PC-3 (cell line): ENCODE measurements at regions not wholly inside any gene's neighbourhood (a gene's known extent, or its start where the extent isn't known, plus 50 kb on each side); places are given as distances from the start of the nearest gene placed in this dataset.
A peak's percentile ranks its signal among the peaks of the same experiment; 100 is the strongest.

Source experiments
- ATAC-seq: fragments of 200-7000 bp; cut with Tn5 transposase; 2 replicates; pipeline ENCODE4 v1.9.1; 2020; ENCODE audit warnings: mild to moderate bottlenecking, moderate library complexity
- BruUV-seq: library from RNA; stranded (reverse); fragments of 400-500 nt; replicated peaks from 2 replicates; lab custom pipeline; 2021; lab: Mats Ljungman, UMichigan
- CTCF ChIA-PET: fragments of 300-600 bp; sonication (Branson Sonifier 250); formaldehyde crosslinking; loops from one replicate; lab custom pipeline; 2022; ENCODE audit warnings: antibody characterized with exemption; lab: Charles Lee
- POLR2A ChIA-PET: fragments of 300-600 bp; sonication (Branson Sonifier 250); formaldehyde crosslinking; loops from one replicate; lab custom pipeline; 2022; ENCODE audit warnings: antibody characterized with exemption; ENCODE audit not compliant: unreplicated experiment; lab: Charles Lee
- DNase-seq: peaks from one replicate; pipeline ENCODE4 v3.0.0-alpha.2; 2015
- H2AFZ ChIP-seq: fragments of 300-600 bp; sonication (generic); 2 replicates; pipeline ENCODE4 v1.6.0; 2016; ENCODE audit warnings: antibody characterized with exemption, low read length
- H3F3A ChIP-seq: fragments of 300-600 bp; sonication (generic); one replicate; pipeline ENCODE4 v1.6.0; 2017; ENCODE audit warnings: antibody characterized with exemption, low read length, control low read depth, mild to moderate bottlenecking; ENCODE audit not compliant: unreplicated experiment
- H3K27ac ChIP-seq: fragments of 300-600 bp; sonication (generic); 2 replicates; pipeline ENCODE4 v1.5.1; 2016; ENCODE audit warnings: mild to moderate bottlenecking, low read length
- H3K27me3 ChIP-seq: fragments of 300-600 bp; sonication (generic); 2 replicates; pipeline ENCODE4 v1.6.1; 2016; ENCODE audit warnings: low read length, mixed read lengths
- H3K36me3 ChIP-seq: fragments of 300-600 bp; sonication (generic); 2 replicates; pipeline ENCODE4 v1.6.1; 2016; ENCODE audit warnings: low read depth, mixed run types, low read length, mixed read lengths
- H3K4me1 ChIP-seq: fragments of 300-600 bp; sonication (generic); 2 replicates; pipeline ENCODE4 v1.5.1; 2016; ENCODE audit warnings: low read length; ENCODE audit not compliant: insufficient read depth
- H3K4me2 ChIP-seq: fragments of 300-600 bp; sonication (generic); 2 replicates; pipeline ENCODE4 v1.6.0; 2016; ENCODE audit warnings: low read length
- H3K4me3 ChIP-seq: fragments of 300-600 bp; sonication (generic); 2 replicates; pipeline ENCODE4 v1.5.1; 2016; ENCODE audit warnings: mild to moderate bottlenecking, low read length, mixed read lengths
- H3K79me2 ChIP-seq: fragments of 300-600 bp; sonication (generic); 2 replicates; pipeline ENCODE4 v1.6.1; 2017; ENCODE audit warnings: low read length, mixed read lengths
- H3K9ac ChIP-seq: fragments of 300-600 bp; sonication (generic); 2 replicates; pipeline ENCODE4 v1.6.0; 2016; ENCODE audit warnings: mild to moderate bottlenecking, low read length
- H3K9me2 ChIP-seq: fragments of 300-600 bp; sonication (generic); replicated peaks from 2 replicates; pipeline ENCODE4 v1.6.1; 2016; ENCODE audit warnings: mixed run types, low read length, mixed read lengths
- H3K9me3 ChIP-seq: fragments of 300-600 bp; sonication (generic); 2 replicates; pipeline ENCODE4 v1.6.1; 2016; ENCODE audit warnings: low read length, mixed read lengths
- H4K20me1 ChIP-seq: fragments of 300-600 bp; sonication (generic); 2 replicates; pipeline ENCODE4 v1.6.1; 2016; ENCODE audit warnings: low read length, mixed read lengths
- CTCF ChIP-seq: fragments of 300-600 bp; sonication (generic); conservative IDR thresholded peaks from 2 replicates; pipeline ENCODE4 v1.5.1; 2017; ENCODE audit warnings: antibody characterized with exemption, low read depth, mild to moderate bottlenecking, low read length
- EZH2 ChIP-seq: fragments of 300-600 bp; sonication (generic); IDR thresholded peaks from one replicate; pipeline ENCODE4 v1.6.1; 2017; ENCODE audit warnings: antibody characterized with exemption, mild to moderate bottlenecking, low read length; ENCODE audit not compliant: unreplicated experiment
- EZH2phosphoT487 ChIP-seq: fragments of 300-600 bp; sonication (generic); IDR thresholded peaks from 2 replicates; pipeline ENCODE4 v1.6.1; 2018; ENCODE audit warnings: mild to moderate bottlenecking, antibody characterized with exemption, low read length, borderline replicate concordance
- intact Hi-C: fragments of 100-400 bp; cut with micrococcal nuclease; formaldehyde crosslinking; loops from 2 replicates; pipeline ENCODE4 v1.9.0; 2023

GRCh38 chr14:51367600-51367931 is 127.5 kb downstream of the TMX1 start:
- no peak for DNase-seq
- ChIA-PET CTCF (interaction anchor here (0.6 kb wide), 1 partner anchor 219 kb away, joined by 3 read pairs; no protein-coding TSS in a partner anchor), POLR2A (interaction anchor here (0.5 kb wide), 1 partner anchor 27 kb away, joined by 4 read pairs; no protein-coding TSS in a partner anchor)
- intact Hi-C loops, result loop anchor here (10.0 kb wide), 1 partner anchor 407 kb away; no protein-coding TSS in a partner anchor
- Histone ChIP-seq H3K4me2 (no peak overlapping the region), H3K36me3 (no peaks in the 10 kb centered on the region), H3K4me3 (no peak overlapping the region), H4K20me1 (no peaks in the 10 kb centered on the region), H3K27ac (no peak overlapping the region), H3K9me2 (no peaks in the 10 kb centered on the region), H2AFZ (no peak overlapping the region), H3F3A (no peaks in the 10 kb centered on the region), H3K9ac (no peak overlapping the region), H3K9me3 (no peaks in the 10 kb centered on the region), H3K27me3 (no peaks in the 10 kb centered on the region), H3K4me1 (peaks cover 24% of the 10 kb centered on the region), H3K79me2 (no peaks in the 10 kb centered on the region)
- no TSS peak for BruUV-seq
- no peak for ATAC-seq
- TF ChIP-seq CTCF (no peak), EZH2phosphoT487 (no peak)

- H3K79me2 ChIP-seq, result no peaks in the 10 kb centered on the region
- no peaks in the 10 kb centered on the region for H3K9me2 ChIP-seq
- intact Hi-C loops, result loop anchor here (2.0 to 10.0 kb wide), 2 partner anchors 284 to 406 kb away; no protein-coding TSS in a partner anchor
- ATAC-seq, result no peak
- H3K27me3 ChIP-seq, result no peaks in the 10 kb centered on the region
- H2AFZ ChIP-seq, result no peak overlapping the region
- no peaks in the 10 kb centered on the region for H3K36me3 ChIP-seq
- no peak for TF ChIP-seq CTCF
- TF ChIP-seq EZH2, result no peak
- TF ChIP-seq EZH2phosphoT487, result no peak
- no peak for DNase-seq
- CTCF ChIA-PET, result no interaction called here
- H3K27ac ChIP-seq, result no peak overlapping the region
- peaks cover 24% of the 10 kb centered on the region for H3K4me1 ChIP-seq
- no peaks in the 10 kb centered on the region for H4K20me1 ChIP-seq
- no peak overlapping the region for H3K4me3 ChIP-seq
- POLR2A ChIA-PET, result interaction anchor here (0.6 kb wide), 2 partner anchors 140 to 407 kb away, joined by 3 to 4 read pairs; no protein-coding TSS in a partner anchor
- no peaks in the 10 kb centered on the region for H3F3A ChIP-seq
- no peaks in the 10 kb centered on the region for H3K9me3 ChIP-seq
- H3K4me2 ChIP-seq, result no peak overlapping the region
- BruUV-seq, result no TSS peak
- H3K9ac ChIP-seq, result no peak overlapping the region
Measured at GRCh38 chr14:51368721-51369163, 128.7 kb downstream of the TMX1 start.

- peak; percentile 51 for DNase-seq
- peak overlapping the region; percentile 21; the same call in 1 of the 2 replicates for H3K27ac ChIP-seq
- no peak for TF ChIP-seq EZH2phosphoT487
- peak; percentile 85 for TF ChIP-seq CTCF
- H3K9ac ChIP-seq, result peak overlapping the region; percentile 6; the same call in 1 of the 2 replicates
- no peaks in the 10 kb centered on the region for H3K79me2 ChIP-seq
- H3K36me3 ChIP-seq, result no peaks in the 10 kb centered on the region
- no peaks in the 10 kb centered on the region for H3K9me2 ChIP-seq
- no peaks in the 10 kb centered on the region for H4K20me1 ChIP-seq
- ATAC-seq, result peak; percentile 50
- H3K27me3 ChIP-seq, result no peaks in the 10 kb centered on the region
- no peaks in the 10 kb centered on the region for H3K9me3 ChIP-seq
- H3F3A ChIP-seq, result no peaks in the 10 kb centered on the region
- H3K4me3 ChIP-seq, result no peak overlapping the region
- no TSS peak for BruUV-seq
- H3K4me2 ChIP-seq, result no peak overlapping the region
- intact Hi-C loops, result loop anchor here (2.0 to 10.0 kb wide), 2 partner anchors 283 to 405 kb away; no protein-coding TSS in a partner anchor
- ChIA-PET CTCF (interaction anchor here (1.0 kb wide), 1 partner anchor 406 kb away, joined by 6 read pairs; no protein-coding TSS in a partner anchor), POLR2A (no interaction called here)
- H2AFZ ChIP-seq, result no peak overlapping the region
- peaks cover 24% of the 10 kb centered on the region for H3K4me1 ChIP-seq
Measured at GRCh38 chr14:51369814-51370213, 129.8 kb downstream of the TMX1 start.
